Uterus (tissue), 3 donors: ENCODE measurements at regions not wholly inside any gene's neighbourhood (a gene's known extent, or its start where the extent isn't known, plus 50 kb on each side); places are given as distances from the start of the nearest gene placed in this dataset.
"Not testable (repeated sequence)": the region's sequence is repeated elsewhere in the genome, so short reads cannot be mapped to it uniquely, and the experiment has no call there.

Experiments used
- DNase-seq, 2 donors: peaks; one replicate each; pipeline ENCODE4 v3.0.0-alpha.2; 2019 to 2020
- H3K27ac ChIP-seq, 2 donors: fragments of 200-600 bp; sonication (generic); 1 replicate in 1 of 2; 2 replicates in 1 of 2; pipeline ENCODE4 v1.5.1; 2016 to 2018
- H3K27me3 ChIP-seq, 2 donors: fragments of 200-600 bp; sonication (generic); one replicate each; pipeline ENCODE4 v1.5.1; 2018 to 2019; ENCODE audit warnings: control low read depth in 1 of 2
- H3K36me3 ChIP-seq, 2 donors: fragments of 200-600 bp; sonication (generic); one replicate each; pipeline ENCODE4 v1.5.1; 2019; ENCODE audit warnings: control low read depth in 1 of 2
- H3K4me1 ChIP-seq, 2 donors: fragments of 200-600 bp; sonication (generic); one replicate each; pipeline ENCODE4 v1.5.1; 2018 to 2019; ENCODE audit warnings: control low read depth in 1 of 2
- H3K4me3 ChIP-seq, 2 donors: fragments of 200-600 bp; sonication (generic); 1 replicate in 1 of 2; 2 replicates in 1 of 2; pipeline ENCODE4 v1.5.1; 2018 to 2019; ENCODE audit warnings: mild to moderate bottlenecking in 1 of 2
- H3K9me3 ChIP-seq, 2 donors: fragments of 200-600 bp; sonication (generic); one replicate each; pipeline ENCODE4 v1.5.1; 2019; ENCODE audit warnings: control low read depth in 1 of 2
- CTCF ChIP-seq, 4 experiments: fragments of 200-600 bp in 2 of 4; fragments of 450-650 bp in 2 of 4; sonication (generic) in 2 of 4; IDR thresholded peaks; one replicate each; pipeline ENCODE4 v1.5.1; 2016 to 2019; ENCODE audit warnings: antibody characterized with exemption in 4 of 4, mild to moderate bottlenecking in 2 of 4, moderate library complexity in 1 of 4
- POLR2A ChIP-seq, 2 donors: fragments of 450-650 bp; IDR thresholded peaks; one replicate each; pipeline ENCODE4 v1.6.1; 2016; ENCODE audit warnings: antibody characterized with exemption in 2 of 2, mild to moderate bottlenecking in 1 of 2, moderate library complexity in 1 of 2
- intact Hi-C: fragments of 100-400 bp; cut with DNase I; formaldehyde crosslinking; loops from one replicate; pipeline ENCODE4 v1.15.1; 2023; ENCODE audit warnings: low total_unique reads
- donor health status: DM: yes; HTN: yes; CAD: no.

- no peak for TF ChIP-seq POLR2A (IDR thresholded peaks at IDR 0.05)
- TF ChIP-seq CTCF (IDR thresholded peaks at IDR 0.05): no peak
- DNase-seq: no peak
- H3K4me1 ChIP-seq: no peaks in the 10 kb centered on the region
- no peaks in the 10 kb centered on the region for H3K36me3 ChIP-seq
- no peaks in the 10 kb centered on the region for H3K27me3 ChIP-seq
- H3K9me3 ChIP-seq: no peaks in the 10 kb centered on the region
- no peak overlapping the region for H3K4me3 ChIP-seq
- no peak overlapping the region for H3K27ac ChIP-seq
- intact Hi-C loops: no loop called here
These were observed 189.8 kb downstream of the C9orf50 start for GRCh38 chr9:129430940-129431643.

GRCh38 chr9:129428864-129429577 is 191.9 kb downstream of the C9orf50 start:
- no peaks in the 10 kb centered on the region for H3K36me3 ChIP-seq
- intact Hi-C loops: no loop called here
- no peaks in the 10 kb centered on the region for H3K4me1 ChIP-seq
- no peak overlapping the region for H3K4me3 ChIP-seq
- TF ChIP-seq CTCF (IDR thresholded peaks at IDR 0.05): no peak
- TF ChIP-seq POLR2A (IDR thresholded peaks at IDR 0.05): no peak
- H3K27ac ChIP-seq: no peak overlapping the region
- no peak for DNase-seq
- no peaks in the 10 kb centered on the region for H3K27me3 ChIP-seq
- H3K9me3 ChIP-seq: no peaks in the 10 kb centered on the region

- Histone ChIP-seq H3K36me3 (no peaks in the 10 kb centered on the region), H3K27me3 (no peaks in the 10 kb centered on the region), H3K27ac (no peak overlapping the region), H3K4me1 (no peaks in the 10 kb centered on the region), H3K9me3 (no peaks in the 10 kb centered on the region), H3K4me3 (no peak overlapping the region)
- no peak for TF ChIP-seq CTCF (IDR thresholded peaks at IDR 0.05)
- no peak for TF ChIP-seq POLR2A (IDR thresholded peaks at IDR 0.05)
- intact Hi-C loops: no loop called here
- DNase-seq: no peak
These were observed 193.8 kb downstream of the C9orf50 start for GRCh38 chr9:129427149-129427548.

GRCh38 chr9:129423755-129424154 is 197.1 kb downstream of the C9orf50 start:
- DNase-seq, H3K4me1 ChIP-seq, H3K9me3 ChIP-seq, intact Hi-C loops, H3K36me3 ChIP-seq, H3K27ac ChIP-seq, H3K27me3 ChIP-seq, H3K4me3 ChIP-seq: not testable (repeated sequence)

- no peak for TF ChIP-seq CTCF (IDR thresholded peaks at IDR 0.05)
- TF ChIP-seq POLR2A (IDR thresholded peaks at IDR 0.05): no peak
- H3K27me3 ChIP-seq: no peaks in the 10 kb centered on the region
- no peak overlapping the region for H3K27ac ChIP-seq
- no peaks in the 10 kb centered on the region for H3K36me3 ChIP-seq
- H3K4me1 ChIP-seq: no peaks in the 10 kb centered on the region
- H3K9me3 ChIP-seq: no peaks in the 10 kb centered on the region
- intact Hi-C loops: no loop called here
- no peak for DNase-seq
- H3K4me3 ChIP-seq: no peak overlapping the region
These were observed 197.7 kb downstream of the C9orf50 start for GRCh38 chr9:129423216-129423615.
